ENCODE measurements at regions not wholly inside any gene's neighbourhood (a gene's known extent, or its start where the extent isn't known, plus 50 kb on each side); places are given as distances from the start of the nearest gene placed in this dataset.

GRCh38 chr15:95265419-95265997, 1034.1 kb downstream of the MCTP2 start:
- DNase-seq = no peak

- DNase-seq = no peak
These were observed 1035.2 kb downstream of the MCTP2 start for GRCh38 chr15:95266451-95267061.

- no peak for DNase-seq
These were observed 1036.1 kb downstream of the MCTP2 start for GRCh38 chr15:95267481-95267880.

GRCh38 chr15:95269242-95270183, 1038.2 kb downstream of the MCTP2 start:
- DNase-seq = no peak

DNA sequence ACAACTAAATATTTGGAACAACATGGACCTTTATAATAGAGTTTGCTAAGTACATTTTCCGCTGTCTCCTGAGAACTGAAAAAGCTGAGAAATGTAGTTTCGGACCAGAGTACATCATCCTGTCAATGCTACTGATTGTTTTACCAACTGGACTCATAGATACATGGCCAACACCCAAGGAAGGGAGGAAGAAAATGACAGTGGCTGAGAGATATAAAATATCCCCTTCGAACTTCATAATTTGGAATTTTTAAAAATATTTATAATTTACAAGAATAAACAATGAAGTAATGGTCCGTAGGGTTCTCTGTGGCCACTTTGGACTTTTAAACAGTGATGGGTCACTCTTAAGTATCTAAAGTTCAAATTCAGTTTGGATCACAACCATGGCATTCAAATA, 1042.7 kb downstream of the MCTP2 start:
- DNase-seq = no peak

DNA sequence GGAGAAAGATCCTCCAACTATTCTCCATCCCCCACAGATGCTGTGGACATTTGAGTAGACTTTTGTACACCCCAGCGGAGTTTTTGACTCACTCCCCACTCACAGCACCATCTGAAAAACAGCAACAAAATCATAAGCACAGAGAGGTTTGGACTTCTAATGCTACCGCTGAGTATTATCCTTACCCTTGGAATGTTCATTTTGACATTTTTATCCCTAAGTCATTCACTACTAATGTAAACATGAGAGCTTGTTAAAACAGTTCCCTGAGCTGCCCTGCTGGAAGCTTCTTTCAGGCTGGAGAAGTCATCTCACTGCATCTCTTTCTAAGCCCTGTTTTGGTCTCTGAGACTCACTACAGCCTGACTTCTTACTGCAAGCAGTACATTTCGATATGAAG, 1045.9 kb downstream of the MCTP2 start:
- no peak for DNase-seq

DNA sequence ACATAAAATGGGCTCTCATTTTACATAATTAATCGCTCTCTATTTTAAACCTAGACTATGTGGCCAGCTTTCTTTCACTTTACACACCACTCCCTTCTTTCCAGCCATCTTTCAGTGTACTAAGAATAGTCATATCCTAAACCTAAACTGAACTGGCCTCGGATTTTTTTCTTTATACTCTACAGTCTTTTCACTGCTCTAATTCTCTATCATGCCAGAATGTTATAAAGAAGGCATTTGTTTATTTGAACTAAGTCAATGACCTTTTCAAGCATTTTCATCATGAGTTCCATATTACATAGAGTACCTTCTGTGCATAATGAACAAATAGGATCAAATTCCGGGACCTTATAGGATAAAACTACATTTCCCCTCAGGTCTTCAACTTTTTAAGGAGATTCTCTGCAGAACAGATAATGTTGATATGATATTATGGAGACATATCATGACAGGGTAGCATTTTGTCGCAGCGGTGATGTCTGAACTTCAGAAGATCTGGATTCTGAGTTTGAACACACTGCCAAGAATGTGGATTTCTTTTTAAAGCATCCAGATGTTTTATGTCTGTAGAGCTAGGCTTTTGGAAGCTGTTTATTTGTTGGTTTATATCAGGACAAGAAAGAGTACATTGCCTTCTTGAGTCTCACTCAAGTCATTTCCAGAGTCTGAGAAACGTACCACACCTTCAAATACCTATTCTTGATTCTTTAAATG, 1047.3 kb downstream of the MCTP2 start:
- no peak for DNase-seq

DNA sequence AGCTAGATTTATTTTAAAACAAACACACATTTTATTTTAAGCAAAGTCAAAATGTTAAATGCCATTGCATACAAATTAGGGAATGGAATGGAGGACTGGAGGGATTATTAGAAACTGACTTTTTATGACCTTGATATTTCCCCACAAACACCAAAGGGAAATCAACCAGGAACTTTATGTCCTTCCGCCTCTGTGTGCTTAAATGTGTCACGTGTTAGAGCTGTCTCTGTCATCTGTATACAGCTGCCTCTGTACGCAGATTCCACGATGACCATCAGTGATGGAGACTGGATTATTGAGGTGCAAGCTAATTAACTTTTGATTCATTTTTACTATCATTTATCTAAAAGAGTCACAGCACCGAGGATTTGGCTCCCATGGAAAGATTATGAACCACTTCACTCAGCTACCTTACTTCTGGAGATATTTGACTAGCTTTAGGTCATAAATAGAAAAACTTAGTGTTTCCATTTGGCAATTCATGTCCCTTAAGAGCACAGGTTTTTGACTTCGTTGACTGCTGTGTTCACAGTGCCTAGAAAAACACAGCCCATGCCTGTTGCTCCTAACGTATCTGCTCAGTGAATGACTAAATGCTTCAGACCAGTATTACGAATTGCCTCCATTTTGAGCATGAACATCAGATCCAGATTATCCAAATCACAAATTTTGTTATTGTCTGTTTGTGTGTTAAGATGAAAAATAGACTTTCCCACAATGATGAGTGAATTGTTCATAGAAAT, 1048.1 kb downstream of the MCTP2 start:
- no peak for DNase-seq

GRCh38 chr15:95280711-95281110, 1049.3 kb downstream of the MCTP2 start:
- DNase-seq = no peak

GRCh38 chr15:95281470-95281869, 1049.0 kb upstream of the NR2F2 start:
- DNase-seq = no peak

DNA sequence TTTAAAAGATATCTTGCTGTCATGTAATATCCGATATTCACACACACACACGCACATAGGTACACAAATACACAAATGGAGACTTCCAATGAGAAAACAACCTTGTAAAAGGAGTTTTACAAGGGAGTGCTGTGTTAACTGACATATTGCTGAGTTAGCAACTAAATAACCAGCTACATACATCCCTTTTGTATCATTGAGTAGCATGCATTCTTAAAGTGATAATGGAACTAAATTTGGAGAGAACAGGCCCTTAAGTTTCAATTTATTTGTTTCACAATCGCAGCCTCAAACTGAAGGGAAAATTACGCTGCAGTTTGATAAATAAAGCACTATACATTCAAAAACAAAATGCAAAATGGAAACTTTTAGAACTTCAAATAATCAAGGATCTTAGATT, 1046.0 kb upstream of the NR2F2 start:
- DNase-seq = no peak

- DNase-seq = peak; percentile 12 to 43
These were observed 1045.5 kb upstream of the NR2F2 start for GRCh38 chr15:95284933-95285421.

- no peak for DNase-seq
These were observed 1044.1 kb upstream of the NR2F2 start for GRCh38 chr15:95286352-95286880.

GRCh38 chr15:95287720-95288103, 1042.8 kb upstream of the NR2F2 start:
- DNase-seq = no peak

DNA sequence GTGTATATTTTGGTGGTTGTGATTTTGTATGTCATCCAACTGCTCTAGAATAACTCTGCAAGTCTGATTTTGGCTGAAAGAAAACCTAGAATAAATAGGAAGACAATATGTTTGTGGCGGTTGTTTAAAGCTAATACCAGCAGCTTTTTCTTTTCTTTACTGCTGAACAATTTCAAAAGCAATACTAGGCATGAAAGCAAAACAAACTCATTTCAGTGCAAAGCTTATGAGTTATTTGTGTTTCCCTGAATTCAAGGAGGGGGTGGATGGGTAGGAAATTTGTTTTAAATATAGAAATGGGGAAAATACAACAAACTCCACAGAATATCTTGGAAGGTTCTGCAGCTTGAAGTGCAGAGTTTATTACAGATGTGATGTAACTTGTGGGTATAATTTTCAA, 1041.9 kb upstream of the NR2F2 start:
- DNase-seq = no peak

DNA sequence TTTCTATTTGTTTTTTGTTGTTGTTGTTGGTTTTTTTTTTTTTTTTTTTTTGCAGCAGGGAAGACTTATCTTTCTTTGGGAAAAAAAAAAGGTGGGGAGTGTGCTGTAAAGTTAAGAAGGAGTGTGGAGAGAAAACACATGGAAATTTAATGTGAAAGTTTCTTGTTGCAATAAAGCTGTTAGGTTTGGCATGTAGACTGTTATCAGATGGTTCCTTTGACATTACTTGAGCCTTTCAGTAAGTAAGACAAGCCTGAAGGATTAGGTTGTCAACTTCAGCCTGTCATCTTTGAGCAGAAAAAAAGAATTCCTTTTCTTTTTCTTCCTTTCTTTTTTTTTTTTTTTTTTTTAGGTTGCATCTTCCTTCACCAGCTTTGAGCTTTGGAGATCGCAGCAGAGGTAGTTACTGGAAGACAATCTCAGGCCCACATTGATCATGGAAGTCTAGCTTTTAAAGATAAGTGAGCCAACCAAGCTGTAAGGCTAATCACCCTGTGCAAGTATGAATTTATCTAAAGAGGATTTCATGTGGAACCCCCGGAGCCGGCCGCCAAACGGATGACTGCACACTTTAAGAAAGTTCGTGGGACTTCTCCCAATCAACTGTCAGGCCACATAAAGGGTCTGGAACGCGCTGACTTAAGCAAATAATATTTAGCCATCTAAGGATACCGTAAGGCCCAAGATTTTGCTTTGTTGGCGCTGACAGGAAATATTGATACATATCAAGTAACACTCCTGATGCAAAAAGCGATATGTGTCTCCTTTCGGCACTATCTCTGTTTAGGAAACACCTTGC, 1040.1 kb upstream of the NR2F2 start:
- no peak for DNase-seq

GRCh38 chr15:95291898-95292472, 1038.5 kb upstream of the NR2F2 start:
- peak; percentile 8 to 64 for DNase-seq

GRCh38 chr15:95292785-95293450, 1037.6 kb upstream of the NR2F2 start:
- no peak for DNase-seq

DNA sequence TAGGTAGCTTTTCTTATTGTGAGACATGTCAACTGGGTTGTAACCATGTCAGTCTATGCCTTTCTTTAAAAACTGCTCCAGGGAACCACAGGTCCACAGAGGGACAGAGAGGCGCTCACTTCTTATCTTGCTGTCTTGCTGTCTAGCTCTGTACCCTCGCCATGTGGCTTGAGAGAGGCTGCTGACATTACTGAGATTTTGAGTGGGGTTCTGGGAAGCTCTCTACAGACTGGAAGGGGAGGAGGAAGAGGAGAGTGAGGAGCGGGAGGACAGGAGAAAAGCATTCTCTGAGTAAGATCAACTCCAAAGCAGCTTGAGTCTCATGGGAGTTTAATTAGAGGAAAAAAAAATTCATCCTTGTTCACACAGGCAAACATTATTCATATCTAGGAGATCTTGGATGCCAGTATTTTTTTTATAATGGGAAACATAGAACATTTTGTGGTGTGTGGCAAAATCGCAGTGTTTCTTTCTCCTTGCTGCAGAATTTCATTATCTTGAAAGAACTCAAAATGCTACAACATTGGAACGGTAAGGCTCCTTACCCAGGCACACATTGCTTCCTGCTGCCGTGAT, 1037.0 kb upstream of the NR2F2 start:
- no peak for DNase-seq

GRCh38 chr15:95295363-95295762, 1035.1 kb upstream of the NR2F2 start:
- DNase-seq = no peak
